ENCODE measurements at regions not wholly inside any gene's neighbourhood (a gene's known extent, or its start where the extent isn't known, plus 50 kb on each side); places are given as distances from the start of the nearest gene placed in this dataset.

DNA sequence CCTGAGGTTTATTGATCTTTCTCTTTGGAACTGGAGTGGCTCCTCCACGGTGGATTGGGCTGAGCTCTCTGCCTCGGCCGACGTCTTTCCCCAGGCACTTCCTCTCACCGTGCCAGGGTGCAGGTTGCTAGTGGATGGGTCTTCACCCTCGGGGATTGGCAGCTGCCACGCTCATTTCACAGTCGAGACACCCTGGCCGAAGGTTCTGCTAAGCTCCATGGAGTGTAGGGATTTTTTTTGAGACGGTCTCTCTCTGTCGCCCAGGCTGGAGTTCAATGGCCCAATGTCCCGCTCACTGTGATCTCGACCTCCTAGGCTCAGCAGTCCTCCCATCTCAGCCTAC, 280.8 kb downstream of the SEC14L1 start:
- no peak for DNase-seq

- DNase-seq = no peak
Observed at GRCh38 chr17:77422104-77422747, 281.5 kb downstream of the SEC14L1 start.

DNA sequence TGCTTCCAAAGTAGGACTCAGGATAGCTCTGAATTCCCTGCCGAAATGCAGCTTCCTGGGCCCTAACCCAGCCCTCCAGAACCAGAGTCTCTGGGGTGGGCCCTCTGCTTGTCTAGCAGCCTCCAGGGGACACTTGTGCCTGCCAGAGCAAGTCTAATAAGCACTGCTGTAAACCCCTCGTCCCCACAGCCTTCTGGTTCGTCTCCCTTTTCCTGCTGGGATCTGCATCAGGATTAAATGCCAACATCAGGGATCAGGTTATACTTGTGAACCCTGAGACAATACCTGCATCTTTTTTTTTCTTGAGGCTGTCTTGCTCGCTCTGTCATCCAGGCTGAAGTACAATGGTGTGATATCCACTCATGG, 282.0 kb downstream of the SEC14L1 start:
- no peak for DNase-seq

DNA sequence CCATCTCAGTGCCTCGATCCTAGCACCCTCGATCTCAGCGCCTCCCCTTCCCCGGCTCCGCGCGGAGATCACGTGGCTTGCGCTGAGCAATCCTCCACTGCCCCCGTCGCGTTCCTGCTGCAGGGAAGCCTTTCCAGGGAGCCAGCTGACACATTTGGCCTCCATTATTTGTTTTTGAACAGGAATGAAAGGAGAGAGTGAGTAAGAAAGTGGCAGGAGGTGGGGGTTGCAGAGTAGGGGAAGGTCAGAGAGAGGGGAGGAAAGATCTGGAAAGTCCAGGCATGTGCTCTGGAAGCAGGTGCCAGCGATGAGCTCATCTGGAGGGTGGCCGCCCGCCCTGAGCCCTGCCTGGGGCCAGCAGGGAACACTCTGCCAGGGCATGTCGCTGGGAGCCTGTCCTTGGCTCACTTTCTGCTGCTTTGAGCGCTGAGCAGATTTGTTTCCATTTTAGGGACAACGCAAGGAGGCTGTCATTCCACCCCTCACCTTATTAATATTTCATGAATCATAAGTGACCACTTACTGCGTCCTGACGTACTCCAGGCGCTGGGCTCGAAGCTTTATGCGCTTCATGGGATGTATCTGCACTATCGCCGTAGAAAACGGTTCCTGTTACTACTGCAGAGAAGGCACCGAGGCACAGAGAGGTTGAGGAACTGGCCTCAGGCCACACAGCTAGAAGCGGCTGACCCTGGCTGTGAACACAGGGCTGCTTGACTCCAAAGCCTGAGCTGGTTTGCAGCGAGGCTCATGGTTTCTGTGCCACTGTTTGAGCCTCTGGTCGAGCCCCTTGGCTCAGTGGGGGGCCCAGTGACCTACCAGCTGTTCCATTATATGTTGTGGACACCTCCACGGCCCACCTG, 283.1 kb downstream of the SEC14L1 start:
- no peak for DNase-seq

DNA sequence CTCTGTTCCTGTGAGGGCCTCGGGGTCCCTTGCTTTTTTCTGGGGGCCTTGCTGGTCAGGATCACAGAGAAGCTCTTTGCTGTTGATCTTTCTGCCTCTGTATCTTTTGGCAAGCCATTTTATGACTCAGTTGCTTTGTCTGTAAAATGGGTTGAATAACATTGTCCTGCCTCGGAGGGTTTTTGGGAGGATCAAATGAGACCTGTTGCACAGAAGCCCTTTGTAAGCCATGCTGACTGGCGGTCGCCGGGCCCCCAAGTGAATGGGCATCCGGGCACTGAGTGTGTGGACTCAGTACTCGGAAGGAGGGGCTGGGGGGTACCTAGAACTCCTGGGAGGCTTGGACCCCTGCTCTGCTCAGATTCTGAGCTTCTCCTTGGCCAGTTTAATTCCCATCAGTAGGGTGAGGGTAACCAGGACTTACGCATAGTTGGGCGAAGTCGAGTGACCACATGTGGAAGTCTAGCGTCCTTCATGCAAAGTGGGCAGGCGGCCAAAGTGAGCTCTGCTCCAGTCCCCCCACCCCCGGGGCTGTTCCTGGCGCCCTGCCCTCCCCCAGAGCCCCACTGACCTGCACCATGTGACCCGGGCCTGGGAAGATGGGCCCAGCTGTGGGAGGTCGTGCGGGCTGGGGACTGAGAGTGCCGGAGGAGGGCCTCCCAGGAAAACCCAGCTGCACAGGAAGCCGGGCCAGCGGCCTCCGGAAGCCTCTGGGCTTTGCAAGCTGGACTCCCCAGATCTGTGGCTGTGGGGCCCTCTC, 284.0 kb downstream of the SEC14L1 start:
- no peak for DNase-seq

DNA sequence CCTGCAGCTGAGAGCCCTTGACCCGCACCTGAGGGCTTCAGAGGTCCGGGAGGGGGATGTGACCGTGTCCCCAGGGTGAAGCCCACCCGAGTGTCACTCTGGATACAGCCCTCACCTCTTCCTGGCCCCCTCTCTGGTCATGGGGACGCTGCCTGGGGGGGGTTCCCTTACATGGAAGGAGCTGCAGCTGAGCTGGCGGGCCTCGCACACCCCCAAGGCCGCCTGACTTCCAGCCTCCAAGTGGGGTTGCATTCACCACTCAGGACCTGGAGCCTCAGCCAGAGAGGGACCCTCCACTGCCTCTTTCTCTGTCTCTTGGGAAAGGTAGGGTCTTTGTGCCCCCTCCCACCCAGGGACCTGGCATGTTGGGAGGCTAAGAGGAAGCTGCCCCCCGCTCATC, 284.6 kb downstream of the SEC14L1 start:
- DNase-seq = no peak

- peak in 1 of 2 donors; percentile 59 for DNase-seq
Observed at GRCh38 chr17:77425791-77426641, 285.2 kb downstream of the SEC14L1 start.

DNA sequence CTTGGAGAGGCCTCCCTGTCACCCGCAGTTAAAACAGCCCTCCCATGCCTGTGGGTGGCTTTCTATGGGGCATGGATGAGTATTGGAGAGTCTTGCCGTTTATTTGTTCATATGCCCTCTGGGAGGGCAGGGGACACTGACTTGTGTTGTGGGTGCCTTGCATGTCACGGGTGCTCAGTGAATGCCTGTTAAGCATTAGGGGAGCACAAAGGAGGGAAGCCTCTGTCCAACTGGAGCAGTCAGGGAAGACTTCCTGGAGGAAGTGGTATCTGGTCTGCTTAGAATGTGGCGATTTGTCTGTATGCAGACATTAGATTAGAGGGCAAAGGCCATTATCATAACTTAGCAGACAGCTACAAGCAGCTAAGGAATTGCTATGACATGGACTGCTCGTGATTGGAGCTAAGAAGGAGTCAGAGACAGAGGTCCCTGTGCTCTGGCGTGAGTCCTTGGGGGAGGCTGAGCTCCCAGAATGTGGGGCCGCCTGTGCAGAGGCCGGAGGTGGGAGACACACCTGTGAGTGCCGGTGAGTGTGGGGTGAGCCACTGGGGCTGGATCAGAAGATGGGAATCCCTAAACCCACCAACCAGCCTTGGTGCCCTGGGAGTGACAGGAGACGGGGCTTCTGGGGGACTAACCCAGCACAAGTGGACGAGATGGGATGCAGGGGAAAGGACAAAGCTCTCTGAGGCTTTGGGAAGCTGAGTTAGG, 286.1 kb downstream of the SEC14L1 start:
- no peak for DNase-seq

DNA sequence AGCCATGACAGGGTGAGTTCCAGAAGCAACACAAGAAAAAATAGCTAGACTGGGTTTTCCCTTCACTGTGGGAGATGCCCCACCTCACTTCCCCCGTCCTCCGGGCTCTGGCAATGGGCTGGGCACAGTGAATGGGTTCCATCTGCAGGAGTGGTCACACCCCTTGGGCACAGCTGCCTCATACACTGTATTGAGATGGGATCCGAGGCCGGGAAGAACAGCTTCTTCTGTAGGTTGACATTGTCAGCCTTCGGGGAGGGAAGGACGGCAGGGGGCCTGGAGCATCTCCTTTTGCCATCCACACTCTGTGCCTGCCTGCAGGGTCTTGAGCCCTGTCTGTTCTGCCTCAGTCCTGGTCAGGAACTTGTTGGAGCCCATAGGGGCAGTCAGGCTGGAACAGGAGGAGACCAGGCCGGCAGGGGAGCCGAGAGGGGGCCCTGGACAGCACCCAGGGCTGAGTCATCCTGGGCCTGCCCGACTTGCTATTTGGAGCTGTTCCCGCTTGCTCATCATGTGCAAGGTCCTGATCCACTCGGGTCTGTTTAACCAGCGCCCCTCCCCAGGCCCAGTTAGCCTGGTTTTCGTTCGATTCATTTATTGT, 286.7 kb downstream of the SEC14L1 start:
- no peak for DNase-seq

DNA sequence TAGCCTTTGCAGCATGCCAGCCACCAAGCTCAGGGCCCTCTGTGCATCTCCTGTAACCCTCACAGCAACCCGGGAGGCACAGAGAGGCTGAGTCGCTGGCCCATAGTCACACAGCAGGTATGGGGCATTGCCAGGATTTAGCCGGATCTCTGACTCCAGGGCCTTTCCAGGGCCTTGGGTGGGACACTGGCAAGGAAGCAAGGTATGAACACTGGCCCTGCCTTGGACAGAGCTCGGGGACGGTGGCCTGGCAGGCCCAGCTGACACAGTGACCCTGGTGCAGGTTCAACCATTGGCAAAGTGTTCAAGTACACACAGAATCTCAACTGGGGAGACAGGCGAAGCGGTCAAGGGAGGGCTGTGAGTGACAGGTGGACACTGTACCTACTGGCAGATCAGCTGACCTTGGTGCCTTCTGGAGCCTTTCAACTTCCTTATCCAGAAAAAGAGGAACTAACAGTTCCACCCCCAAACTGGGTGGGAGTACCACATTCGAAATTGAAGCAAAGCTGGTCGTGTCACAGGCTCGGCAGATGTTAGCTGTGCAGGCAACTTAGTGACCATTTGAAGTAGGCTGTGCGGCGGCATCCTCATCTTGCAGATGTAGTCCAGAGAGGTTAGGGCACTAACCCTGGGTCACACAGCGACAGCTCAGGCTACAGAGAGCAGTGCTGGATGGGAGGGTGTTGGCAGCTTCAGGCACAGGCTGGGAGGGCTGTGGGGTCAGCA, 287.4 kb downstream of the SEC14L1 start:
- peak in 1 of 2 donors; percentile 50 for DNase-seq

DNA sequence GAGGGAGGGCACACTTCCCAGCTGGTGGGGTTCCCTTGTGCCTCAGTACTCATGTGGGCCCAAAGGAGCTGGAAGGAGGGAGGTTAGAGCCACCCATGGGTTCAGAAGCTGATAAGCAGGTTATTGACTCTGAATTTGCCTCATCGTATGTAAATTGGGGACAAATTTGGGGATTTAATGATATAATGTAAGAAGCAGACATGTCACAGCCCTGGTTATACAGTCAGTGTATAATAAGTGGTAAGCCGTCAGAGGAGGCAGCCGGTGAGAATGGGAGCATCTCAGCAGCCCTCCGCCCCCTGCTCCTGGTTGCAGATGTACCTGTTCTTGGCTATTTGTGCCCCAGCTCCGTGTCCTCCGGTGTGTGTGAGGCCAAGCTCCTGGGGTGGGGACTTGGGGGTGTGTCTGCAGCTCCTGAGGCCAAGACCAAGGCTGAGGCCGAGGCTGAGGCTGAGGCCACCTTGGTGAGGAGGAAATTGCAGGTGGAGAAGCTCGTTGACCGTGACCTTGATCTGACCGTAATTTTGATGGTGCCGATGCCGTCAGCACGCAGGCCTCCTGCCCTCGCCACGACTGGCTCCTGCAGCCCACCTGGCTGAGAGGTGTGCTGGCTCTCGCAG, 288.1 kb downstream of the SEC14L1 start:
- no peak for DNase-seq

DNA sequence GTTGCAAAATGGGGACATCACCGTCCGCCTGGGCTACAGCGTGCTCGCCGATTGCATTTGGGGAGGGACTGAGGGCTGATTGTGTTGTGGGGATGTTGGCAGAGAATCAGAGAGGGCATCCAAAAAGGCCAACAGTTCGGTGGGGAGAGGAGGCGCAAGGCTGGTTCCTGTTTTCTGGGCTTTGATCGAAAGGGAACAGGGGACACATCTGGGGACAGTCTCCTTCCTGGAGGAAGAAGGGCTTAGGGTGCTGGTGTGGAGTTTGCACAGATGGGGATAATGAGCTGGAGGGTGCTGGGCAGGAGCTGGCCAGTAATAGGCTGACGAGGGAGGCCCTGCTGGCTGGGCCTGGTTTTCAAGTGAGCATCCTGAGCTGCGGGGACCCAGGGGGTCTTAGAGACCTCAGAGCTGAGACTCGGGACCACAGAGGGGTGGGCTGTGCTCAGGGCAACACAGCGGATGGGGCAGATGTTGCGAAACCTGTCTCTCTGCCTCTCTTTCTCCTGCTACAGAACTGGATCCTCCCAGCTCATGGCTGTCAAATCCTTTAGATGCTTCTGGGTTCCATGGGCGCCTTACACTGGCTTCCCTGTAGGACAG, 288.7 kb downstream of the SEC14L1 start:
- DNase-seq = no peak

GRCh38 chr17:77429969-77430752, 289.4 kb downstream of the SEC14L1 start:
- peak; percentile 79 to 84 for DNase-seq

GRCh38 chr17:77432034-77432661, 291.4 kb downstream of the SEC14L1 start:
- no peak for DNase-seq

DNA sequence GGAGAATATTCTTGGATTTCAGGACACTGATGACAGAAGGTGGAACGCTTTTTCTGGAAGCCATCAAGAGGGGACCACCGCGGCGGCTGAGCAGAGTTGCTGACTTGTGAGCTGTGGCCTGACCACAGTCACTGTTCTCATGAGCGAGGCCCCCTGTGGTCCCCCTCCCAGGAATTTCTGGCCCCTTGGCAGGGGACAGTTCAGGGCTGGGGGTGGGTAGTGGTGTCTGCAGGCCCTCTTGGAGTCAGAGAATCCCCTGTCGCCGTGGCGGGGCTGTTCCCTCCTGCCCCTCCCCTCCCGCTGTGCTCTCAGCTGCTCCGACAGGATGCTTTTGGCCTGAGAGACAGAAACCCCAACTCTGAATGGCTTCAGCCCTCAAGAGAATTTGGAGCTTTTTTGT, 292.0 kb downstream of the SEC14L1 start:
- no peak for DNase-seq

DNA sequence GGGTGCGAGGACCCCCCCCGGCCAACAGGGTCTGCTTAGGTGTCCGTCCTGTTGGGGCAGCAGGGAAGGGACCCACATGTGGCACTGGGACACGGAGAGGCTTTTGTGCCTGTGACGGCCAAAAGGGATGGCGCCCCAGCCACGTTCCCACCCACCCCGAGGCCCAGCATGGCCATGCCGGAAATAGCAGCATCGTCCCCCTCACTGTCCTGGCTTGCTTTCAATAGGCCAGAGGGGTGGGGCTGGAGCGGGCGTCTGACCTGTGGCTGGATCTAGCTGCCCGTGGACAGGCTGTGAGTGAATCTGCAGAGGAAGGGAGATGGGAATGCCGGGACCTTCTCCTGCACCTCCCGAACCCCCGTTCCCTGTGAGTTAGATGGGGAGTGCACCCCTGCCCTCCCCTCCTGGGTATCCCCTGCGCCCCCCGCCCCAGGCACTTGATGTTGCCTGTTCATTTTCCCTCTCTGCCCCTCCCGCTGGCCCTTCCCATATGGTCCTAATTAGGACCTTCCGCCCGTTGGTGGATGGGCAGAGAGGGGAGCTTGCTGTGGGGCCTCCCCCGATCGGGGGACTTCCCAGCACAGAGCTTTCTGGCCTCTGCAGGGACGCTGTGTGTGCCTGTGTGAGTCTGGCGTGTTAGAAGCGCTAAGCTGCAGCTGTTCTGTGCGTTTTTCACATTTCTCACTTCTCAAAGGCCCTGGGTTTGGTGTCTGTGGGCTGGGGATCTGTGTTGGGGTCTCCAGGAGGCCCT, 292.8 kb downstream of the SEC14L1 start:
- peak in 1 of 2 donors; percentile 47 for DNase-seq

- DNase-seq = no peak
Observed at GRCh38 chr17:77434136-77435114, 293.7 kb downstream of the SEC14L1 start.

Measured in CD4-positive, alpha-beta T cell treated with Interleukin-1 beta for 1 hour (primary cell).